ENCODE measurements at regions not wholly inside any gene's neighbourhood (a gene's known extent, or its start where the extent isn't known, plus 50 kb on each side); places are given as distances from the start of the nearest gene placed in this dataset.

DNA sequence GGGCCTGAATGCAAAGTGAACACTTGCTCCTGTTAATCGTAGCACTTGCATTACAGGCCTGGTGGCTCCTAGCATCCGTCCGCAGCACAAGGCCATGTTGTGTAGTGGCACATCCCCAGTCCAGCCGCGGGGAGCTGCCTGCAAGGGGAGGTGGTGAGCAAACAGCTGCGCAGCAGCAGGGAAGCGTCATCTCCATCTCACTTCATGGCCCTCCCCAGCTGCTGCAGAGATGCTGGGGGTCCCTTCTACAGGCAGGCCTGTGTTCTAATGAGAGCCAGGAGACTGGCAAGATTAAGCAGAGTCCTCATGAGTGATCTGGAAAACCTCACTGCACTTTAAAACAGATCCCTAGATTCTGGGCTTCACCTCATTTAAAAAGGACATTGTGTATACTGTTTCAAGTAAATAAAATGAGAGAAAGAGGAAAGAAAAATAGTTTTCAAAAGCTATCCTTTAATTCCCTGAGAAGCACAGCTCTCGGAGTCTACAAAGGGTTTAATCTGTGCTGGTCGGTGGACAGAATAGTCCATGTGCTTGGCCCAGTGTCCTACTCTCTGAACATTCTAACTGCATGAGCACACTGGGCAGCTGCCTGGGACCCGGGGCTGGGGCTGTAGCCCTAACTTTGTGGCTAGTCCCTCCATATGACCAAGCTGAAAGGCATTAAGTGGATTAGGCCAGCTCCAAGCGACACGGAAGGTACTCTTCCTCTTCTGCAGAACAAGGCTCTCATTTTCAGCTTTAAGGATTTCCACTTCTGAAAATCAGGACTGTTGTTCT, 125.8 kb downstream of the LY86 start:
- TF ChIP-seq, protein P1, sequence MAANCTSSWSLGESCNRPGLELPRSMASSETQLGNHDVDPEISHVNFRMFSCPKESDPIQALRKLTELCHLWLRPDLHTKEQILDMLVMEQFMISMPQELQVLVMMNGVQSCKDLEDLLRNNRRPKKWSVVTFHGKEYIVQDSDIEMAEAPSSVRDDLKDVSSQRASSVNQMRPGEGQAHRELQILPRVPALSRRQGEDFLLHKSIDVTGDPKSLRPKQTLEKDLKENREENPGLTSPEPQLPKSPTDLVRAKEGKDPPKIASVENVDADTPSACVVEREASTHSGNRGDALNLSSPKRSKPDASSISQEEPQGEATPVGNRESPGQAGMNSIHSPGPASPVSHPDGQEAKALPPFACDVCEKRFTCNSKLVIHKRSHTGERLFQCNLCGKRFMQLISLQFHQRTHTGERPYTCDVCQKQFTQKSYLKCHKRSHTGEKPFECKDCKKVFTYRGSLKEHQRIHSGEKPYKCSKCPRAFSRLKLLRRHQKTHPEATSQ (tag by site-specific recombination; IDR thresholded peaks at IDR 0.05) = no peak
- TF ChIP-seq, protein P2, sequence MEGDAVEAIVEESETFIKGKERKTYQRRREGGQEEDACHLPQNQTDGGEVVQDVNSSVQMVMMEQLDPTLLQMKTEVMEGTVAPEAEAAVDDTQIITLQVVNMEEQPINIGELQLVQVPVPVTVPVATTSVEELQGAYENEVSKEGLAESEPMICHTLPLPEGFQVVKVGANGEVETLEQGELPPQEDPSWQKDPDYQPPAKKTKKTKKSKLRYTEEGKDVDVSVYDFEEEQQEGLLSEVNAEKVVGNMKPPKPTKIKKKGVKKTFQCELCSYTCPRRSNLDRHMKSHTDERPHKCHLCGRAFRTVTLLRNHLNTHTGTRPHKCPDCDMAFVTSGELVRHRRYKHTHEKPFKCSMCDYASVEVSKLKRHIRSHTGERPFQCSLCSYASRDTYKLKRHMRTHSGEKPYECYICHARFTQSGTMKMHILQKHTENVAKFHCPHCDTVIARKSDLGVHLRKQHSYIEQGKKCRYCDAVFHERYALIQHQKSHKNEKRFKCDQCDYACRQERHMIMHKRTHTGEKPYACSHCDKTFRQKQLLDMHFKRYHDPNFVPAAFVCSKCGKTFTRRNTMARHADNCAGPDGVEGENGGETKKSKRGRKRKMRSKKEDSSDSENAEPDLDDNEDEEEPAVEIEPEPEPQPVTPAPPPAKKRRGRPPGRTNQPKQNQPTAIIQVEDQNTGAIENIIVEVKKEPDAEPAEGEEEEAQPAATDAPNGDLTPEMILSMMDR (tag by site-specific recombination; IDR thresholded peaks at IDR 0.05) = no peak
- TF ChIP-seq, protein P3, sequence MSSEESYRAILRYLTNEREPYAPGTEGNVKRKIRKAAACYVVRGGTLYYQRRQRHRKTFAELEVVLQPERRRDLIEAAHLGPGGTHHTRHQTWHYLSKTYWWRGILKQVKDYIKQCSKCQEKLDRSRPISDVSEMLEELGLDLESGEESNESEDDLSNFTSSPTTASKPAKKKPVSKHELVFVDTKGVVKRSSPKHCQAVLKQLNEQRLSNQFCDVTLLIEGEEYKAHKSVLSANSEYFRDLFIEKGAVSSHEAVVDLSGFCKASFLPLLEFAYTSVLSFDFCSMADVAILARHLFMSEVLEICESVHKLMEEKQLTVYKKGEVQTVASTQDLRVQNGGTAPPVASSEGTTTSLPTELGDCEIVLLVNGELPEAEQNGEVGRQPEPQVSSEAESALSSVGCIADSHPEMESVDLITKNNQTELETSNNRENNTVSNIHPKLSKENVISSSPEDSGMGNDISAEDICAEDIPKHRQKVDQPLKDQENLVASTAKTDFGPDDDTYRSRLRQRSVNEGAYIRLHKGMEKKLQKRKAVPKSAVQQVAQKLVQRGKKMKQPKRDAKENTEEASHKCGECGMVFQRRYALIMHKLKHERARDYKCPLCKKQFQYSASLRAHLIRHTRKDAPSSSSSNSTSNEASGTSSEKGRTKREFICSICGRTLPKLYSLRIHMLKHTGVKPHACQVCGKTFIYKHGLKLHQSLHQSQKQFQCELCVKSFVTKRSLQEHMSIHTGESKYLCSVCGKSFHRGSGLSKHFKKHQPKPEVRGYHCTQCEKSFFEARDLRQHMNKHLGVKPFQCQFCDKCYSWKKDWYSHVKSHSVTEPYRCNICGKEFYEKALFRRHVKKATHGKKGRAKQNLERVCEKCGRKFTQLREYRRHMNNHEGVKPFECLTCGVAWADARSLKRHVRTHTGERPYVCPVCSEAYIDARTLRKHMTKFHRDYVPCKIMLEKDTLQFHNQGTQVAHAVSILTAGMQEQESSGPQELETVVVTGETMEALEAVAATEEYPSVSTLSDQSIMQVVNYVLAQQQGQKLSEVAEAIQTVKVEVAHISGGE (tag by site-specific recombination; conservative IDR thresholded peaks at IDR 0.05; ENCODE audit: low read depth) = no peak
- TF ChIP-seq ZNF560 (tag by site-specific recombination; IDR thresholded peaks at IDR 0.05; ENCODE audit: borderline replicate concordance) (no peak), REPIN1 (tag by site-specific recombination; IDR thresholded peaks at IDR 0.05; ENCODE audit: low read depth) (no peak), ZNF501 (tag by site-specific recombination; IDR thresholded peaks at IDR 0.05) (no peak), REST (tag by site-specific recombination; IDR thresholded peaks at IDR 0.05) (no peak)

All from HEK293 (cell line).